ENCODE measurements at regions not wholly inside any gene's neighbourhood (a gene's known extent, or its start where the extent isn't known, plus 50 kb on each side); places are given as distances from the start of the nearest gene placed in this dataset.

DNA sequence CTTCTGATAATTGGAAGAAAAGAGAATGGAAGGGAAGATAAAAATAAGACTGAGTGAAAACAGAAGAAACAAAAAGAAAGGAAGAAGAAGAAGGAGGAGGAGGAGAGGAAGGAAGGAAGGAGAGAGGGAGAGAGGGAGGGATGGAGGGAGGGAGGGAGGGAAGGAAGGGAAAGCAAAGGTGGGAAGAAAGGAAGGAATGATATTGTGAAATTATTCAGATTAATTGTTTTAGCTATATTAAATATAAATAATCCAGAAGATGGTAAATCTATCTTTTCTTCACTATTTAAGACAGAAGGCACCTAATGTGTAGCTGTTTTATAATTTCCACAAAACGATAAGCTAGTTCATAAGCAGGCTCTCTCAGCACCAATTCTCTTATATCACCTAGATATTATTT is 191.3 kb upstream of the LRRC7 start:
- no peak for DNase-seq

DNA sequence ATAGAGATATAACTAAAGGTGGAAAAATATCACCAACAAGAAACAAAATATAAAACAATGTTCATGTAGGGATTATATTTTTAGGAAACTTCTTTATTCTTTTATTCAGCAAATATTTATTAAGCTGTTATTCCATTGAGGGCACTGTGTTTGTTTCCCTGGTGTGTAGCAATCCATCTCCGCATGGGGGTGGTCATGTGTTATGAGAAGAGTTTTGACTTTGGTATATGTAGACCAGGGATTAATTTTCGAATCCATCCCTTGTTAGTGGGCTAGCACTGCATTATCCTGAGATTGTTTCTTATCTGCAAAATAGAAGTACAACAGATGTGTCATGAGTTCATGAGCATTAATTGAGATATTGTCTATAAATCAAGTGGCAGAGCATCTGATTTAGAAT is 190.2 kb upstream of the LRRC7 start:
- no peak for DNase-seq

DNA sequence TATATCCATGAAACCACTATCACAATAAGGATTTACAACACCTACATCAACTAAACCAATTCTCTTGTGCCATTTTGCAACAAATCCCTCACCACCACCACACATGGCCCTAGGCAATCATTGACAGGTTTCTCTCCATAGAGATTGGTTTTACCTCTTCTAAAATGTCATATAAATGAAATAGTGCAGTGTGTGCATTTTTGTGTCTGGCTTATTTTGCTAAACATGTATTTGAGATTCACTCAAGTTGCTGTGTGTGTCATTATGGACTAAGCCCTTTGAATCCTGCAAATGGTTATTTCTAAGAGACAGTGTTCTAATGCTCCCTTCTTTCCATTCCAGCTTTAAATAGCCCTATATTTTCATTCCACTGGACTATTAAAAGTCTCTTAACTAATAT is 179.7 kb upstream of the LRRC7 start:
- DNase-seq = no peak

DNA sequence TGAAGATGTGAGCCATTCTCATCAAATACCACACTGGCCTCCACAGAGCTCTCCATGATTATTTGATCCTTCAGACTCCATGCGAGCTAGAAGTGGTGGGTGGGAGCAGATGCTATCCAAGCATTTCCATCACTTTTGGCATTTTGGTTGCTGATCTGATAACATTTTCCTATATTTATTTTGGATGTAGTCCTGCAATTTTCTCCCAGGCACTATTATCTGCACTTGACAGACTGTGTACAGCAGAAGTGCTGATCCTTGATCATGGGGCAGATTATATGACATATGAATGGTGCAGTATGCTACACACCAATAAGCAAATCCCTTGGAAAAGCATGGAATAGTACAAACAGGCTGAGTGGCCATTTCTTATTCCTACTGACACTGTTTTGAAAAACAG is 167.6 kb upstream of the LRRC7 start:
- DNase-seq = no peak

DNA sequence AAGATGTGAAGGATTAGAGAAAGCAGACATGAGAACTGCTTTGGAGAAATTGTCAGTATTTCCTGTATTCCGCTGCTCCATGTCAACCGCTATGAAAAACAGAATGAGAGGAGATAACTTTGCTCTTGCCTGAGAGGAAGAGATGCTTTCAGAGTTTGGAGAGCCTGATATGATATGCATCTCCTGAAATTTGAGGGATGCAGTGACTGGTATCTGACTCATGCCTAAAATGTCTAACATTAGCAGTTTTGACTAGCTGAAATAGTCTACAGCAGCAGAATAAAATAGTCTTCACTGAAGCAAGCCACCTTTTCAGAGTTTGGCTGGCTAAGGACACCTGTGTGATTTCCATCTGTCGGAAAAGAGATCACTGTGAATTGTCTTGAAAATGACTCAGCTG is 165.8 kb upstream of the LRRC7 start:
- DNase-seq = no peak

DNA sequence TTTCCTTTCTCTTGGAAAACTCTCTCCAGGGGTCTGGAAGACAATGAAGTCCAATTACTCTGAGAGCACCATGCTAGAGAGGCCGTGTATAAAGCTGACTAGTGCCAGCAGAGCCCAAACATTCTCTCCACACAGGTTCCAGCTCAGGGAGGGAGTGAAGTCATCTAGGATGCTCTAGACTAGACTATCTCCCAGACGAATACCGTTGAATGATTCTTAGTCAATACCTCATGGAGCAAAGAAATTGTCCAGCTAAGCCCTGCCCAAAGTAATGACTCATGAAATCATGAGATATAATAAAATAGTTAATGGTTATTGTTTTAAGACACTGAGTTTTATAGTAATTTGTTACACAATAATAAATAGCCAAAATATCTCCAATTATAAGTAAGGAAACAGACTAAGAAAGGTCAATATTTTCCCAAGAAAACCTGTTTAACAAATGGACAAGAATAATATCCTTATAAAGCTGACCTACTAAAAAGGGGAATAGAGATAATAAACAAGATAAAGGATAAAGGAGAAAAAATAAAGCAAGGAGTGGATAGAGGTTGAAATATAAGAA is 163.9 kb upstream of the LRRC7 start:
- no peak for DNase-seq

DNA sequence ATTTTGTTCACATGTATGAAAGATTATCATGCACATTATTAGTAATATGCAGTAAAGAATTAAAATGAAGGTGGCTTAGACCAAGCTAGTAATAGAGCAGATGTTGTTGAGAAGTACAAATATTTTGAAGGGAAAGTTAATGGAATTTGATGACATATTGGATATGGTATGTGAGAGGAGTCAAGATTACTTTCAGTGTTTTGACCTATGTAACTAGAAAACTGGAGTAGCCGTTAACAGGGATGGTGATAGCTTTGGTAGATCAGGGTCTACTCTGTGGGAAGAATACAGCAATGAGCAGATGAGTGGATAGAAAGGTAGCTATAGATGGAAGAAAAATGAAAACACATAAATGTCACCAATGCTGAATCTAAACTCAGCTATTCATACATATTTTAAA is 163.2 kb upstream of the LRRC7 start:
- DNase-seq = no peak

DNA sequence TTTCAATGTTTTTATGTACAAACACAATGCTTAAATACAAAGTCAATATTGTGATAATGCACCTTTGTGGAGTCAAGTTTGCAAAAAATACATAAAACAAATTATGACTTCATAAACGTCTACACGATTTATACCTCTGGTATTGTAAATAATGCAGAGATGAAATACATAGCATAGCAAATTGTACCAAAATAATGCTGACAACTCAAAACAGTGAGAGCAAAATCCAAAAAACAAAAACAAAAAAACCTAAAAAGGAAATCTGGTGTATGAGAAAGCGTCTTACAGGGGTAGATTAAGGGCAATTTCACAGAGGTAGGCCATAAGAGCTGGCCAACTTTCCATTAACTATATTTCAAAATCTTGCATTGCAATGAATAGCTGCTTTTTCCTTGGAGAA is 161.5 kb upstream of the LRRC7 start:
- no peak for DNase-seq

DNA sequence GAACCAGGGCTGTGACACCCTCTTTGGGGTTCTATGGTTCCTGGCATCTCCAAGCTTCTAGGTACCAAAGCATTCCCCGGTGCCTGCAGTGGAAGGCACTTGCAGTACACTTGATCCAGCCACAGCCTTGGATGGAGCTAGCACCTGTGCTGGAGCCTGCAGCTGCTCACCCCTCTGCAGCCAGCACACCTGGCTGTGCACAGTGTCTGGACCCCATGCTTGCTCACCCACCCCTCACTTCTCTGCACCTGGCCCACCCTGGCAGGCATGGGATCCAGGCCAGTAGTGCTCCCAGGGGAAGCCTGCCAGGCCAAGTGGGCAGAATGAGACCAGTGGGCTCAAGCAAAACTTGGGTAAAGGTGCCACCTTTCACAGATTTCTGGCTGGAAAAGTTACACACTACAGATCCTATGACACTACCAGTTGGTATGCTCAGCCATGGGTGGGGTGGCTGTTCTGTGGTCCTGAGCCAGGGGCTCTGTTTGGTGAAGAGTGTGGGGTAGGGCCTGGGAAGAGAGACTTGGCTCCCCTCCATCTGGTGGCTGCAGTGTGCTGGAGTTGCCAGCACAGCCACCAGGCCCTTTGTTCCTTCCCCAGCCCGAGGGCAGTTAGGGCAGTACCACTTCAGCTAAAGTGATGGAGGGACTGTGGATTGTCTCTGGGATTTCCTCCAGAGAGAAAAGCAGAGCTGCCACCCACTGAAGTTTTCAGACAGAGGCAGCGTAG is 157.8 kb upstream of the LRRC7 start:
- DNase-seq = no peak

DNA sequence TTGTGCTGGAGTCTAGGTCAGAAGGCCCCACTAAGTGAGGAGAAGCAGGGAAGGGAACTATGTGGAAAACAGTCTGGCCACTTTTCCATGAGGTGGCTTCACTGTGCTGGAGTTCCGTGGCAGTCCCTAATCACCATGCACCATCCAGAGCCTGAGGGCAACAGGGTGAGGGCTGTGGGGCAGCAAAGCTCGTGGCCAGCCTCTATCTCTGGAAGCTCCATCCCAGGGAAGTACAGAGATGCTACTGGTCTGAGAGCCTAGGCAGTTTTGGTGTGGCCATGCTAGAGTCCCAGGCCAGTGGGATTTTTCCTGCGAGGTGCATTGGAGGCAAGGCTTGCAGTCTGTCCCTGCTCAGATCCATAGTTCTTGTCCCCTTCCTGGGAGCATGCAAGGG is 157.3 kb upstream of the LRRC7 start:
- no peak for DNase-seq

DNA sequence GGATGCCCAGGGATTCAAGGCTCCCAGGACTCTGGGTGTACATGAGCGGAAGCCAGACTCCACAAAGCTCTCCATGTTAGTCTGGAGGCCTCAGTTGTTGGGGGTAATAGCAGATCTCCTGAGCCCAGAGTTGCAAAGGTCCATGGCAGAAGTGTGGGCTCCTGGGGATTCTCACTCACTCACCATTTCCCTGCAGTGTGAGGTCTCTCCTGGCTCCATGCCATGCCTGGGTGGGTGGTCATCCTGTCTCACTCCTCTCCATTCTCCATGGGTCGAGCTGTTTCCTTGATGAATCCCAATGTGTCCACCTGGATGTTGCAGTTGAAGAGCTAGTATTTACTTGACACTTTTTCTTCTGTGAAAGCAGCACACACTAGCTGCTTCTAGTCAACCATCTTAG is 156.8 kb upstream of the LRRC7 start:
- DNase-seq = no peak

DNA sequence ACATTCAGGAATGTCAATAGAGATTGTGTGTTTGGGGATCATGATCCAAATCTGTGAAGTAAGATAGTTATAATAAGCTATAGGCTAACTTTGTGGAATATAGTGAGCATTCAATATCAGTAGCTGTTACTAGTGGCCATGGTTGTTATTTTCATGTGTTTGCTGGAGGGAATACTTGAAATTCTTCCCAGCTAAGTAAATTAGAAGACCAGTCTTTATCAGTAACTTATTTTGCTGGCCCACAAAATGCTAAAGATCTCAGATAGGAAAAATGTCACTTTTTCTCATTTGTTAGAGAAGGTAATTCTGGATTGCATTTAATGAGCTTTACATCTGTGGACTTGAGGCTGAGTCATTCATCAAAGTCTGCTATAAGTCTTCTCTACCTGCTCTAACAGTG is 156.1 kb upstream of the LRRC7 start:
- DNase-seq = no peak

DNA sequence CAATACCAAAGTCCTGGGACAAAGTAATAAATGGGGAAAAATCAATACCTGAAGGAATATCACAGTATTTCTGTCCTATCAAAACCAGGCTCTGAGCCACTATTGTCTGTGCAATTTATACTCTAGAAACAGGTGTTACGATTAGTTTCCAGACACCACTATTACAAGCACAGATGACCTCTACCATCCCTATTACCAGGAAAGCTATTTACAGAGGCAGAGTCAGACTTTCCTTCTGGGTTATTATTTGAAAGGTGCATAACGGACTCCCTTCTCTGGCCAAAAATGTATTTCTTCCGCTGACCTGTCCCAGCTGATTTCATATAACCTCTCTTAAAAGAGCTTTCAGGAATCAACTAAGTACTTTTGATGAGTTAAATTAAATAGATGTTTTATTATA is 154.6 kb upstream of the LRRC7 start:
- no peak for DNase-seq

DNA sequence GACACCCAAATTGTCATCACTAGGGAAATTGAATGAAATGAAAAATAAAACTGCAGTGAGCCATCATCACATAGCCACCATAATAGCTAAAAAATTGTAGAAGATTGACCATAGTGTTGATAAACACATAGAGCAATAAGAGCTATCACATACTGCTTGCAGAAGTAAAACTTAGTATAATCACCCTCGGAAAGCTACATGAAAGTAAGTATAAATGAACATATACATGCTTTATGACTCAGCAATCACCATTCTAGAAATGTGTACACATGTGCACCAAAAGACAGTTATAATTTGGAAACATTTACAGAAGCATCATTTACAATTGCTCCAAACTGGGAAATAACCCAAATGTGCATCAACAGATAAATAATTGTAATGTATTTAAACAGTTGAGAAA is 153.1 kb upstream of the LRRC7 start:
- no peak for DNase-seq

DNA sequence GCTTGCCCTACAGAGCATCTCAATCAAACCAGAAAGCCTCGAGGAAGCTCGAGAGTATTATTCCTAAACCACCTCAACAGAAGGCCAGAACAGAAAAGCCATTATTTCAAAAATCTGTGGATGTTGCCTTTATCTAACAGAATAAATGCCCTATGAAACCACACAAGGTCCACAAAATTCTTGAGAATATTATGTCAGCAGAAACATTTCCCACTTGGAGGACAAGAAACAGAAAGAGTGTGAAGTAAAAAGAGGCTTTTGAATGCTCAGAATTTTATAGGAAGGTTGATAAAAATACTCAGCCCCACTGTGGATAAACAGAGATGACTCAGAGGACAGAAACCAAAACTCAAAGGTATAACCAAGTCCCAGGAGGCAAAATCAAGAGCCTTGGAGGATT is 146.4 kb upstream of the LRRC7 start:
- DNase-seq = no peak

DNA sequence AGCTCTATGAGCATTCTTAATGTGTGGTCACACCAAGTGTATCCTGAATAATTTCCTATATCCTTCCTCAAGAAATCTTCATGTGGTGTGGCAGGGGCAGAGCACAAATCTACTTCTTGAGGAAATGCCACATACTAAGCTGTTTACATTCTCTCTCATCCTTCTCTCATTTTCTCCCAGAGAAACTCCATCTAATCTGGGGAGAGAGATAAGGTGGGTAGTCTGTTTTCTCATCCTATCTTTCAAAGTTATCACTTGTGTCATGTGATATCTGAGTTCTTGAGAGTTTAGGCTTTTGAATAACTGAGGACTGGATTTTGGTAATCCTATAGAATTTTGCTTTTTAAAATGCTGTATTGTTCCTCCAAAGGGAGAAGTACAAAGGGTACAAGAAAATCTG is 141.9 kb upstream of the LRRC7 start:
- DNase-seq = no peak

DNA sequence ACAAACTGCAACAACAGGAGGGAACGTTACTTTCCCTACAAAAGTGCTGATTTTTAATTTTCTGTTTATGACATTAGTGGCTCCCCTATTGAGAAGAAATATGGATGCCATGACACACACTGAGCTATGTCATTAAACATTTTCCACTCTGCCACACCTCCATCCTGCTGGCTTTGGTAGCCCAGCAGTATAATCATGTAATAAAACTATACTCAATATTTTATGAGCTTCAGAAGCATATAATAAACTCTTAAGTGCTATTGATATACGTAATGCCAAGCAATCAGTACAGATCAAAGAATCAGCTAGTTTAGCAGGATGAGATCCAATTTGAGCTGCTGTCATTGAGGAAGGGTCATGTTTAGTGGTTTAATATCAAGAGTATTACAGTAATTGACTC is 141.3 kb upstream of the LRRC7 start:
- DNase-seq = no peak

DNA sequence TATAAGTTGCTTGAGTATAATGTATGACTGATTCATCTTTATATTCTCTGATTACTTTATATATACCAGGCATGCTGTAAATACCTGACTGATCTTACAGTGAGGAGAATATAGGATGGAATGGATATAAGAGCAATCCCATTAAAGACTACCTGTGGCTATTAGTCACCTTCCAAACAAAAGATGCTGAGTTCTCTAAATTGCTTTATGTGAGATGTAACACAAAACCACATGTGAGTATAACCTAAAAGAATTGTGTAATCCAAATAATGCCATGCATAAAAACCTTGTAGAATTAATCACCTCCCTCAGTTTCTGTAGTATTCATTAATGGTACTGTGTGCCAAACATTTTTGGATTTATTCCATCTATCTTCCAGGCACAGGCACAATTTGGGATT is 134.6 kb upstream of the LRRC7 start:
- no peak for DNase-seq

DNA sequence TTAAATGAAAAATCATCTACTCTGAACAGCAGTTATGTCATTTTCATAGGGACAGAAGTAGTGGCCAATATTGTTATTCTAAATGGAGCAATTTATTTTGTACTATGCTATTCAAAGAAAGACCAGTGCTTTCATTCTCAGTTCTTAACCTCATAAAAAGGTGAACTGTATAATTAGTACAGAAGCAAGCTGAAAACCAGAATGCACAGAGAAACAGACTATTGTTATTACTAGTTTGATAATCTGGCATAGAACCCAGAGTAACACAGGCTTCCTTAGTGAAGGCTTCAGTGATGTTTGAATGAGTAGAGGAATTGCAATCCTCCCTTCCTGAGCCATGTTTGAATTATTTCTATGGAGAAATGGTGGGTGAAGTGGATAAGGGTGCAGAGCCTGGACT is 131.6 kb upstream of the LRRC7 start:
- no peak for DNase-seq

DNA sequence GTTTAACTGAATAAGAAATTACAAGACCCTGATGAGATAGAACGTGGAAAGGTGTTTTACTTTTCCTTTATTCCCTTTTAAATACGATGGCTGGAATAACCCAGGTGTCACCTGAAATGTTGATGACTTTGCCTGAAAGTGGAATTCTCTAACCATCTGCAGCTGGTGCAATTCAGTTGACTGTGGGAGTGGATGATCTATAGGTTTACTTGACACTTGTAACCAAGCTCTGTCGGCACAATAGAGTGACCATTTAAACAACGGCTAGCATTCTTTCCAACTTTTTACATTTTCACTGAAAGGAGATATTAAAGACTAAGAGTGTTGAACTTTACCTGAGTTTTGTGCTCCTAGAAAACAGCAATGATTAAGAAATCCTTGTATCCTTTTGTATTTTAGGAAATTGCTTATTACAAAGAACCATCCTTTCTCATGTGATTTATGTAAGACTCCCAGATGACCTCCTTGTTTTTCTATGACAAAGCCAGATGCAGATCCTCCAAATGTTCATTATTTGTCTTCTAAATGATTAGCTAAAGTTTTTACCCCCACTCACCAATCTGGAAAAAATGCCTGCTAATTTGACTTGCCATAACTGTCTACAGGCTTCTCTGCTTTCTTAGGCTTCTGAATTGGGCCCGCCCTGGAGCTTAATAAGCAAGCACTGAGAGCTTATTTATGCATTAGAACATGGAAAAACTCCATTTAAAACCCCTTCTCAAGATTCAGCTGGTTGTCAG is 129.5 kb upstream of the LRRC7 start:
- no peak for DNase-seq

DNA sequence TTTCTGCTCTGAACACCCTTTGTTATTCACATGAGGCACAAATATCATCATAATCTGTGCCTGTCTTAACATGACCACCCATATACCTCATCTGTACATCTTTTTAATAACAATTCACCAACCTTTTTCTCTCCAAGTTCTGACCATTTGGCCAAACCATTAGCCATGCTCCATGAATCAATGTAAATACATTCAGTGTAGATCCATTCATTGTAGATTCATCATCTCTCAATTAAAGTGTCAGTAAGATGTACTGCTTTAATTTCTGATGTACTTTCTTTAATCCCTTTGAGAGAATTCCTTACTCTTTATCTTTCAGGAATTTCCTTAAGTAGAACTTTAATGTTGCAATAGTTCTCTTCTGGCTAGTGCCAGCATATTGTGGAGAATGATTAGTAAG is 126.2 kb upstream of the LRRC7 start:
- no peak for DNase-seq

DNA sequence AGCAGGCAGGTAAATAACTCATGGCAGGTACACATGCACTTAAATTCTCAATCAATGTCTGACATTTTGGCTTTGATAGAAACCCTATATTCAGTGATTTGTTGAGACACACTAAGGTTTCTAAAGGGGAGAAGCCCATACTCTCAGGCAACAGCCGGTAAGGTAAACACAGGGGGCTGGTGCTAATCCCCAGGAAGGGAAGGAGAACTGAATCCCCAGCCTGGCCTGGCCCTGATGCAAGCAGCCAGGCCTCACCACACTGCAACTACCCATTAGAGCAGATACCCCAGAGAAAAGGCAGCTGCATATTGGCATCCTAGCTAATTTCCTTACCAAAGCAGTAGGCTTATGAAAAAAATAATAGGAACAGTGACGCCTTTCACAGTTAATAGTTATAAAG is 116.5 kb upstream of the LRRC7 start:
- DNase-seq = no peak

DNA sequence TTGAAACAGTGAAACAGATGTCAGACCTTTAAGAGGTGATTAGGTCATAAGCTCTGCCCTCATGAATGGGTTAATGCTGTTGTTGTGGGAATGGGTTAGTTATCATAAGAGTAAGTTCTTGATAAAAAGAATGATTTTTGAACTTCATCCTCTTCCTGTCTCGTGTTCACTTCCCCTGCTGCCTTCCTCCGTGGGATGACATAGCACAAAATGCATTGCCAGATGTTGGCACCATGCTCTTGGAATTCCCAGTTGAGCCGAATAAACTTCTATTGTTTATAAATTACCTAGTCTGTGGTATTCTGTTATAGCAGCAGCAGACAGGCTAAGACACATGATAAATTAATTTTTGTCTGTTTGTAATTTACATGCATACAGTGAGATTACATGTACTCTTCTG is 112.0 kb upstream of the LRRC7 start:
- DNase-seq = no peak

DNA sequence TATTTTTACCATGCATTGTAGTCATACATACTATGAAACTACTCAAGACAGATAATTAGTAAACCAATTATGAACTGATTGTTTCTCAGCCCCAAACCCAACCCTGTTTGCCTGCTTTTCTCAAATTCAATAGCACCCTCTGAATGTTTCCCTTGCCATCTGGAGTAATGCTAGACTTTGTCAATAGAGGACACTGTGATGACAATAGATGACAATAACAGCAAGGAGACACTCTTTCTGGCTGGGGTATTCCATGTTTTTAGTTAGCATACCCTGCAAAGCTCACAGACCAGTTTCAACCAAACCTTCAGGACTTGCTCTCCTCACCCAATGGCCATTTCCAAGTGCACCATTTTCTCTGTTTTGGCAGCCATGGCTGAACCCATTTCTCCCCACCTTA is 108.5 kb upstream of the LRRC7 start:
- DNase-seq = no peak

DNA sequence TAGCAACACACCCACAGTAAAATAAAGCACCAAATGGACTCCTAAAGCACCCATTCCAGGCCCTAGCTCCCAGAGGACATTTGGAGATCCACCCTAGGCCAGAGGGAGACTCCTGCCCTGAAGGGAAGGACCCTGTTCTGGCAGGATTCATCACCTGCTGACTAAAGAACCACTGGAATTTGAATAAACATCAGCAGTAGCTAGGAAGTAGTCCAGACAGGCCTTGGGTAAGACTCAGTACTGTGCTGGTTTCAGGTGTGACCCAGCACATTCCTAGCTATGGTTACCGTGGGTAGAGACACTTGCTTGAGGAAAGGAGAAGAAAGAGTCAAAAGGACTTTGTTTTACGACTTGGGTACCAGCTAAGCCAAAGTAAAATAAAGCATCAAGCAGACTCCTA is 92.7 kb upstream of the LRRC7 start:
- no peak for DNase-seq
